Upper lobe of left lung (tissue), 4 donors: ENCODE measurements at regions not wholly inside any gene's neighbourhood (a gene's known extent, or its start where the extent isn't known, plus 50 kb on each side); places are given as distances from the start of the nearest gene placed in this dataset.

Experiments used
- CTCF ChIP-seq, 6 experiments: fragments of 450-650 bp in 4 of 6; fragments of 200-600 bp in 2 of 6; sonication (generic) in 2 of 6; IDR thresholded peaks; one replicate each; pipeline ENCODE4 v1.5.1; 2016 to 2019; ENCODE audit warnings: antibody characterized with exemption in 6 of 6
- EP300 ChIP-seq, 4 donors: sonication (generic); formaldehyde crosslinking; IDR thresholded peaks; one replicate each; pipeline ENCODE4 v1.5.1; 2017; ENCODE audit warnings: antibody characterized with exemption in 4 of 4, control low read depth in 2 of 4
- POLR2A ChIP-seq, 4 donors: fragments of 450-650 bp; IDR thresholded peaks; one replicate each; pipeline ENCODE4 v1.5.1; 2016 to 2017; ENCODE audit warnings: antibody characterized with exemption in 4 of 4, mild to moderate bottlenecking in 2 of 4
- POLR2AphosphoS5 ChIP-seq, 2 donors: sonication (generic); formaldehyde crosslinking; IDR thresholded peaks; one replicate each; pipeline ENCODE4 v1.5.1; 2017; ENCODE audit warnings: antibody characterized with exemption in 2 of 2

GRCh38 chr7:23887660-23888059, 177.6 kb downstream of the STK31 start:
- TF ChIP-seq EP300 (IDR thresholded peaks at IDR 0.05) (no peak), CTCF (IDR thresholded peaks at IDR 0.05) (no peak), POLR2AphosphoS5 (IDR thresholded peaks at IDR 0.05) (no peak), POLR2A (IDR thresholded peaks at IDR 0.05) (no peak)
